Esophagus muscularis mucosa (tissue), 4 donors: ENCODE measurements at regions not wholly inside any gene's neighbourhood (a gene's known extent, or its start where the extent isn't known, plus 50 kb on each side); places are given as distances from the start of the nearest gene placed in this dataset.

Experiments
- DNase-seq: peaks from one replicate; pipeline ENCODE4 v3.0.0-alpha.2; 2017; ENCODE audit errors: extremely low spot score
- H3K27ac ChIP-seq, 4 donors: fragments of 200-600 bp; sonication (generic); replicated peaks in 1 of 4; 1 replicate in 3 of 4; 2 replicates in 1 of 4; pipeline ENCODE4 v1.5.1; 2016 to 2019; ENCODE audit warnings: mild to moderate bottlenecking in 1 of 4
- H3K27me3 ChIP-seq, 4 donors: fragments of 200-600 bp; sonication (generic); one replicate each; pipeline versions ENCODE4 v1.5.1 to v1.6.0; 2016 to 2019
- H3K36me3 ChIP-seq, 4 donors: fragments of 200-600 bp; sonication (generic); one replicate each; pipeline ENCODE4 v1.5.1; 2016 to 2019
- H3K4me1 ChIP-seq, 4 donors: fragments of 200-600 bp; sonication (generic); one replicate each; pipeline ENCODE4 v1.5.1; 2016 to 2019
- H3K4me3 ChIP-seq, 4 donors: fragments of 200-600 bp; sonication (generic); 1 replicate in 2 of 4; 2 replicates in 2 of 4; pipeline ENCODE4 v1.5.1; 2016 to 2019; ENCODE audit warnings: mild to moderate bottlenecking in 4 of 4, moderate library complexity in 1 of 4
- H3K9me3 ChIP-seq, 4 donors: fragments of 200-600 bp; sonication (generic); 1 replicate in 3 of 4; 2 replicates in 1 of 4; pipeline ENCODE4 v1.5.1; 2016 to 2019
- EP300 ChIP-seq: sonication (generic); formaldehyde crosslinking; IDR thresholded peaks from one replicate; pipeline ENCODE4 v1.6.1; 2017; ENCODE audit warnings: antibody characterized with exemption
- POLR2A ChIP-seq: fragments of 450-650 bp; IDR thresholded peaks from one replicate; pipeline ENCODE4 v1.6.1; 2017; ENCODE audit warnings: antibody characterized with exemption, moderate library complexity, mild to moderate bottlenecking, low read depth
- POLR2AphosphoS5 ChIP-seq, 2 donors: sonication (generic); formaldehyde crosslinking; IDR thresholded peaks; one replicate each; pipeline ENCODE4 v1.6.1; 2017; ENCODE audit warnings: antibody characterized with exemption in 2 of 2
- WGBS: methylation state at CpG from one replicate; pipeline ENCODE4 v1.1.5; 2018; 5-methylcytosine and 5-hydroxymethylcytosine counted together
- intact Hi-C: fragments of 100-400 bp; cut with DNase I; formaldehyde crosslinking; loops from one replicate; pipeline ENCODE4 v1.15.1; 2023
- TF ChIP-seq, protein P1 (sequence below), 3 experiments: fragments of 200-600 bp in 2 of 3; fragments of 450-650 bp in 1 of 3; sonication (generic) in 2 of 3; IDR thresholded peaks; one replicate each; pipeline ENCODE4 v1.5.1; 2017 to 2019; ENCODE audit warnings: antibody characterized with exemption in 3 of 3, mild to moderate bottlenecking in 2 of 3, moderate library complexity in 1 of 3

DNA sequence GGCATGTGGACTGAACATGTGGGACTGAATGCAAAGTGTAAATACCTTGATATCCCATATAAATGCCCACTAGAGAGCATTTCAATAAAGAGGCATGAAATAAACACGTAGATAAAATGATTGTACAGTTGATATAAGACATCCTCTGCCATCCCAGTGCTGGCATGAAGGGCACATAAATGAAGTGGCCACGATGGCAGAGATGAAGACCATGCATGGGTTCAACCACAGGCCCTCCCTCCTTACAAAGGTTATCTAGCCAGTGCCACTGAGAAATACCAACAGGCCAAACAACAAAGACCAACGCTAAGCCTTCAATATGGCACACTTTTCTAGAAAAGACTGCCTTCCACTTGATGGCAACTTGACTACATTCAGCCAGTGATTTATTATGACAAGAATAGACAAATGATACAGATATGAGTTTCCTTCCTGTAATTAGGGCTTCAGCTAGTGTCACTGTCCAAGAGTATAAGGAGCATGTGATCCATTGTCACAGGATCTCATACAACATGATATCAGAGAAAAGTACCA is 493.9 kb upstream of the MAP2 start:
- no peaks in the 10 kb centered on the region for H3K4me1 ChIP-seq
- no peak overlapping the region for H3K4me3 ChIP-seq
- H3K27me3 ChIP-seq: no peaks in the 10 kb centered on the region
- intact Hi-C loops: no loop called here
- no peak overlapping the region for H3K27ac ChIP-seq
- no peaks in the 10 kb centered on the region for H3K9me3 ChIP-seq
- DNase-seq: no peak
- WGBS: 80% methylated on average over 3 of the region's 3 CpGs
- TF ChIP-seq, protein P1, sequence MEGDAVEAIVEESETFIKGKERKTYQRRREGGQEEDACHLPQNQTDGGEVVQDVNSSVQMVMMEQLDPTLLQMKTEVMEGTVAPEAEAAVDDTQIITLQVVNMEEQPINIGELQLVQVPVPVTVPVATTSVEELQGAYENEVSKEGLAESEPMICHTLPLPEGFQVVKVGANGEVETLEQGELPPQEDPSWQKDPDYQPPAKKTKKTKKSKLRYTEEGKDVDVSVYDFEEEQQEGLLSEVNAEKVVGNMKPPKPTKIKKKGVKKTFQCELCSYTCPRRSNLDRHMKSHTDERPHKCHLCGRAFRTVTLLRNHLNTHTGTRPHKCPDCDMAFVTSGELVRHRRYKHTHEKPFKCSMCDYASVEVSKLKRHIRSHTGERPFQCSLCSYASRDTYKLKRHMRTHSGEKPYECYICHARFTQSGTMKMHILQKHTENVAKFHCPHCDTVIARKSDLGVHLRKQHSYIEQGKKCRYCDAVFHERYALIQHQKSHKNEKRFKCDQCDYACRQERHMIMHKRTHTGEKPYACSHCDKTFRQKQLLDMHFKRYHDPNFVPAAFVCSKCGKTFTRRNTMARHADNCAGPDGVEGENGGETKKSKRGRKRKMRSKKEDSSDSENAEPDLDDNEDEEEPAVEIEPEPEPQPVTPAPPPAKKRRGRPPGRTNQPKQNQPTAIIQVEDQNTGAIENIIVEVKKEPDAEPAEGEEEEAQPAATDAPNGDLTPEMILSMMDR (IDR thresholded peaks at IDR 0.05): no peak
- TF ChIP-seq POLR2A (no peak), POLR2AphosphoS5 (IDR thresholded peaks at IDR 0.05) (no peak), EP300 (no peak)
- no peaks in the 10 kb centered on the region for H3K36me3 ChIP-seq

DNA sequence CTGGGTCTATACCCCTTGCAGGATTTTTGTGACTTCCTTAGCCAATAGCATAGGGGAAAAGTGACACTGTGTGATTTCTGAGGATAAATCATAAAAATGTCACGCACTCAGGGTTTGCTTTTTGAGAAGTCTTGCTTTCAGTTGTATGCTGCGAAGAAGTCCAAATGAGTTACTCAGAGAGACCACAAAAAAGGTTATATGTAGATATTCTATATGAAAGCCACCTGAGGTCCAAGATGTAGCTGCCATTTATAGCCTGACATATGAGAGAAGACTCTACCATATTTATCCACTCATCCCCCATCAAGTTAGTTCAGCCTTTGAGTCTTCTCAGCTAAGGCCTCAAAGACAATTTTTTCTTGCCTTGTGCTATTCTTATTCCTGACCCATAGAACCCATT is 488.3 kb upstream of the MAP2 start:
- Histone ChIP-seq H3K9me3 (no peaks in the 10 kb centered on the region), H3K27ac (no peak overlapping the region), H3K4me1 (no peaks in the 10 kb centered on the region), H3K27me3 (no peaks in the 10 kb centered on the region), H3K36me3 (no peaks in the 10 kb centered on the region), H3K4me3 (no peak overlapping the region)
- no peak for DNase-seq
- intact Hi-C loops: no loop called here
- 85% methylated on average over 2 of the region's 2 CpGs for WGBS
- TF ChIP-seq POLR2AphosphoS5 (IDR thresholded peaks at IDR 0.05) (no peak), EP300 (no peak), POLR2A (no peak)
- TF ChIP-seq, protein P1 (IDR thresholded peaks at IDR 0.05): no peak

DNA sequence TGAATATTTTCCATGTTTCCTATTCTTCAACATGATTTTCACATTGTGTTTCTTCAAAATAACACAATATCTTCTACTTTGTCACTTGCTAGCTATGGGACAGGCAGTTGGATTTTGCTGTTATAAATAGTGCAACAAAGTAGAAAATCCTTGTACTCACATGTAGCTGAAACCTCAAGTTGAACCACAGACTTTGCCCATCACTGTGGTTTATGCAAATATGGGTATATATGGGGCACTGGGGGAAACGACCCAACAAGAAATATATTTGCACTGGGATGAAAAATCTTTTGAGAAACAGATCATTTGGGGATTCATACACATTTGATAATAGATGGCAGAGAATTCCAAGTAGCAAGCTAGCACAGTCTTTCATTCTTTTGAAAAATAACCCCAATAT is 486.3 kb upstream of the MAP2 start:
- WGBS: 82% methylated on average over 1 of the region's 1 CpG
- intact Hi-C loops: no loop called here
- Histone ChIP-seq H3K4me1 (no peaks in the 10 kb centered on the region), H3K9me3 (no peaks in the 10 kb centered on the region), H3K36me3 (no peaks in the 10 kb centered on the region), H3K27me3 (no peaks in the 10 kb centered on the region), H3K4me3 (no peak overlapping the region), H3K27ac (no peak overlapping the region)
- TF ChIP-seq POLR2AphosphoS5 (IDR thresholded peaks at IDR 0.05) (no peak), POLR2A (no peak), EP300 (no peak)
- TF ChIP-seq, protein P1 (IDR thresholded peaks at IDR 0.05): no peak
- DNase-seq: no peak

DNA sequence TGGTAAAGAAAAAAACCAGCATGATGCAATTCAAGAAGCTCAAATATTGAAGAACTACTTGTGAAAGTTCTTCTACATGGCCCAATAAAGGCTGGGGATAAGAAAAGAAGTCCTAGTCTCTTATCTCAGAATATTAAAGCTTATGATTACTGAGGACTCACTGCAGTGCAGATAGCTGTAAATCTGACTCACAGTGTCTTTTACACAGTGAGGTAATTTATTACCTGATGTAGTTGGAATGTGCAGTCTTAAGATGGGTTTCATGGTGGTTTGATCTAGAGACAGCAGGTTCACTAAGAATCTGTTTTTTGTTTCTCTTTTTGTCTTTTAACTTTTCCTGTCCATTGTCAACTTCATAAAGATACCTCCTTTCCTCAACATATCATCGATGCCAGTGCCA is 484.0 kb upstream of the MAP2 start:
- no peaks in the 10 kb centered on the region for H3K9me3 ChIP-seq
- H3K36me3 ChIP-seq: no peaks in the 10 kb centered on the region
- no peaks in the 10 kb centered on the region for H3K4me1 ChIP-seq
- no peak overlapping the region for H3K27ac ChIP-seq
- H3K27me3 ChIP-seq: no peaks in the 10 kb centered on the region
- TF ChIP-seq POLR2A: no peak
- no peak for TF ChIP-seq POLR2AphosphoS5 (IDR thresholded peaks at IDR 0.05)
- TF ChIP-seq, protein P1 (IDR thresholded peaks at IDR 0.05): no peak
- no peak for DNase-seq
- intact Hi-C loops: no loop called here
- no peak overlapping the region for H3K4me3 ChIP-seq
- WGBS: 82% methylated on average over 1 of the region's 1 CpG

DNA sequence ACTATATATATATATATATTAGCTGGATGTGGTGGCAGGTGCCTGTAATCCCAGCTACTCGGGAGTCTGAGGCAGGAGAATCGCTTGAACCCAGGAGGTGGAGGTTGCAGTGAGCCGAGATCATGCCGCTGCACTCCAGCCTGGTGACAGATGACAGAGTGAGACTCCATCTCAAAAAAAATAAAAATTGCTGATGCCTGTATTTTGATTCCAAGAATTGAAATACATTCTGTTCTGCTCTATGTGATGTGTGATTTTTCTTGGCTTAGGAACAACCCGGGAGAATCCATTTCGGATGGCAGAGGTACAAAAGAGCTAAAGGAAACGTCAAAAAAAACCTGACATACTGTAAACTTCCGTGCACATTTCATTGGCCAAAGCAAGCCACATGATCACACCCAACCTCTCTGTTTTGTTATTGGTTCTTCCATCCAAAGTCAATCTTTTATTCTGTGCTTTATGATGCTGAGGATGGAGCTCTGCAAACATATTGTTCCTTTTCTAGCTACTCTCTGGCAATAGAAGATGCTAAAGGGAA is 478.1 kb upstream of the MAP2 start:
- 69% methylated on average over 8 of the region's 8 CpGs for WGBS
- Histone ChIP-seq H3K4me1 (no peaks in the 10 kb centered on the region), H3K27ac (no peak overlapping the region), H3K9me3 (no peaks in the 10 kb centered on the region), H3K27me3 (no peaks in the 10 kb centered on the region), H3K4me3 (no peak overlapping the region), H3K36me3 (no peaks in the 10 kb centered on the region)
- TF ChIP-seq POLR2A (no peak), POLR2AphosphoS5 (IDR thresholded peaks at IDR 0.05) (no peak), EP300 (no peak)
- TF ChIP-seq, protein P1 (IDR thresholded peaks at IDR 0.05): no peak
- intact Hi-C loops: no loop called here
- DNase-seq: no peak
